H9 (cell line): ENCODE measurements at regions not wholly inside any gene's neighbourhood (a gene's known extent, or its start where the extent isn't known, plus 50 kb on each side); places are given as distances from the start of the nearest gene placed in this dataset.

ENCODE experiments used
- DNase-seq: peaks from one replicate; pipeline ENCODE4 v3.0.0-alpha.2; 2017
- H2AFZ ChIP-seq: one replicate; pipeline ENCODE4 v1.6.1; 2013; ENCODE audit warnings: mild to moderate bottlenecking, low read length, control low read depth, moderate library complexity
- H2AK5ac ChIP-seq: 2 replicates; pipeline ENCODE4 v1.6.1; 2013; ENCODE audit warnings: low read length, control low read depth, mixed read lengths; ENCODE audit not compliant: insufficient read length
- H2BK120ac ChIP-seq: one replicate; pipeline ENCODE4 v1.6.1; 2013; ENCODE audit warnings: low read depth, mild to moderate bottlenecking, low read length, control low read depth, inconsistent platforms; ENCODE audit not compliant: poor library complexity, severe bottlenecking
- H2BK12ac ChIP-seq: 2 replicates; pipeline ENCODE4 v1.6.1; 2013; ENCODE audit warnings: low read length, control low read depth, mixed read lengths, low read depth; ENCODE audit not compliant: insufficient read length
- H2BK15ac ChIP-seq: 2 replicates; pipeline ENCODE4 v1.6.1; 2013; ENCODE audit warnings: low read depth, low read length, control low read depth
- H2BK20ac ChIP-seq: one replicate; pipeline ENCODE4 v1.6.1; 2013; ENCODE audit warnings: low read depth, mild to moderate bottlenecking, low read length, control low read depth, inconsistent platforms; ENCODE audit not compliant: poor library complexity, severe bottlenecking
- H2BK5ac ChIP-seq: 2 replicates; pipeline ENCODE4 v1.6.1; 2013; ENCODE audit warnings: low read length, control low read depth, mixed read lengths; ENCODE audit not compliant: insufficient read length
- H3K14ac ChIP-seq: 2 replicates; pipeline ENCODE4 v1.6.1; 2013; ENCODE audit warnings: low read length, control low read depth; ENCODE audit not compliant: insufficient read depth
- H3K18ac ChIP-seq: 2 replicates; pipeline ENCODE4 v1.6.1; 2013; ENCODE audit warnings: low read depth, mild to moderate bottlenecking, mixed read lengths, low read length, control low read depth; ENCODE audit not compliant: insufficient read length
- H3K23ac ChIP-seq: 2 replicates; pipeline ENCODE4 v1.6.1; 2013; ENCODE audit warnings: low read length, control low read depth, mixed read lengths, low read depth; ENCODE audit not compliant: insufficient read length
- H3K23me2 ChIP-seq: 2 replicates; pipeline ENCODE4 v1.6.1; 2013; ENCODE audit warnings: low read depth, mild to moderate bottlenecking, mixed read lengths, low read length, control low read depth; ENCODE audit not compliant: insufficient read length, poor library complexity, severe bottlenecking
- H3K27ac ChIP-seq: 2 replicates; pipeline ENCODE4 v1.5.1; 2013; ENCODE audit warnings: low read length, control low read depth, mixed read lengths, low read depth; ENCODE audit not compliant: insufficient read length
- H3K27me3 ChIP-seq: 2 replicates; pipeline ENCODE4 v1.6.1; 2013; ENCODE audit warnings: low read length, control low read depth, inconsistent platforms; ENCODE audit not compliant: insufficient read depth
- H3K4ac ChIP-seq: 2 replicates; pipeline ENCODE4 v1.6.1; 2013; ENCODE audit warnings: low read depth, mild to moderate bottlenecking, control low read depth, inconsistent platforms, low read length, moderate library complexity
- H3K4me1 ChIP-seq: 2 replicates; pipeline ENCODE4 v1.6.1; 2013; ENCODE audit warnings: low read length, control low read depth, inconsistent platforms; ENCODE audit not compliant: insufficient read depth
- H3K4me2 ChIP-seq: 2 replicates; pipeline ENCODE4 v1.6.1; 2013; ENCODE audit warnings: low read length, control low read depth, mixed read lengths; ENCODE audit not compliant: insufficient read length, insufficient read depth
- H3K56ac ChIP-seq: 2 replicates; pipeline ENCODE4 v1.6.1; 2013; ENCODE audit warnings: low read depth, mild to moderate bottlenecking, mixed read lengths, low read length, control low read depth; ENCODE audit not compliant: insufficient read length
- H3K79me1 ChIP-seq: 2 replicates; pipeline ENCODE4 v1.6.1; 2013; ENCODE audit warnings: low read depth, mild to moderate bottlenecking, moderate library complexity, low read length, control low read depth, inconsistent platforms; ENCODE audit not compliant: insufficient read depth, poor library complexity, severe bottlenecking
- H3K79me2 ChIP-seq: 2 replicates; pipeline ENCODE4 v1.6.1; 2013; ENCODE audit warnings: low read length, control low read depth, inconsistent platforms; ENCODE audit not compliant: insufficient read depth
- H3K9ac ChIP-seq: 2 replicates; pipeline ENCODE4 v1.6.1; 2013; ENCODE audit warnings: low read length, control low read depth, mixed read lengths; ENCODE audit not compliant: insufficient read length; ENCODE audit errors: extremely low read depth
- H3K9me3 ChIP-seq: one replicate; pipeline ENCODE4 v1.6.1; 2013; ENCODE audit warnings: low read depth, low read length, inconsistent platforms; ENCODE audit not compliant: control insufficient read depth
- H3T11ph ChIP-seq: one replicate; pipeline ENCODE4 v1.6.1; 2013; ENCODE audit warnings: mild to moderate bottlenecking, low read length, control low read depth, inconsistent platforms
- H4K20me1 ChIP-seq: one replicate; pipeline ENCODE4 v1.6.1; 2013; ENCODE audit not compliant: control insufficient read depth, insufficient read length, insufficient read depth
- H4K5ac ChIP-seq: 2 replicates; pipeline ENCODE4 v1.6.1; 2013; ENCODE audit warnings: low read depth, mild to moderate bottlenecking, mixed read lengths, low read length, control low read depth; ENCODE audit not compliant: insufficient read length
- H4K8ac ChIP-seq: replicated peaks from 2 replicates; pipeline ENCODE4 v1.6.1; 2013; ENCODE audit warnings: low read length, control low read depth, mixed read lengths, low read depth; ENCODE audit not compliant: insufficient read length
- H4K91ac ChIP-seq: 2 replicates; pipeline ENCODE4 v1.6.1; 2013; ENCODE audit warnings: low read depth, mild to moderate bottlenecking, moderate library complexity, mixed read lengths, low read length, control low read depth; ENCODE audit not compliant: insufficient read length
- H3K27ac Mint-ChIP-seq, 3 experiments: 2 replicates in 2 of 3; 3 replicates in 1 of 3; pipeline ENCODE4 v1.8.0; 2020 to 2021; ENCODE audit warnings: mixed read lengths in 3 of 3, mild to moderate bottlenecking in 1 of 3, moderate library complexity in 1 of 3
- H3K27me3 Mint-ChIP-seq: 2 replicates; pipeline ENCODE4 v1.8.0; 2021; ENCODE audit warnings: low read depth, mild to moderate bottlenecking, moderate library complexity, mixed read lengths
- H3K36me3 Mint-ChIP-seq, 3 experiments: 2 replicates in 2 of 3; 3 replicates in 1 of 3; pipeline ENCODE4 v1.8.0; 2020 to 2021; ENCODE audit warnings: low read depth in 3 of 3, mixed read lengths in 3 of 3; ENCODE audit not compliant: insufficient read depth in 1 of 3
- H3K4me1 Mint-ChIP-seq, 2 experiments: 2 replicates each; pipeline ENCODE4 v1.8.0; 2020; ENCODE audit warnings: mixed read lengths in 2 of 2
- H3K4me3 Mint-ChIP-seq, 2 experiments: 2 replicates in 1 of 2; 3 replicates in 1 of 2; pipeline ENCODE4 v1.8.0; 2020 to 2021; ENCODE audit warnings: mild to moderate bottlenecking in 2 of 2, mixed read lengths in 2 of 2, moderate library complexity in 1 of 2
- H3K9me3 Mint-ChIP-seq, 2 experiments: 2 replicates in 1 of 2; 3 replicates in 1 of 2; pipeline ENCODE4 v1.8.0; 2020; ENCODE audit warnings: mild to moderate bottlenecking in 2 of 2, mixed read lengths in 2 of 2, moderate library complexity in 1 of 2
- WGBS: extraction: QIAGEN DNeasy Blood & Tissue Kit; methylation state at CpG from one replicate; pipeline ENCODE4 v1.1.7; 2013; ENCODE audit warnings: missing lambda C conversion rate, low lambda C conversion rate, mixed read lengths; ENCODE audit not compliant: insufficient read length; ENCODE audit errors: extremely low coverage; 5-methylcytosine and 5-hydroxymethylcytosine counted together
- TF ChIP-seq, protein P1 (sequence below): fragments of 200-600 bp; sonication (generic); conservative IDR thresholded peaks from 3 replicates; pipeline ENCODE4 v1.8.0; 2021; ENCODE audit warnings: antibody characterized with exemption, mild to moderate bottlenecking

DNA sequence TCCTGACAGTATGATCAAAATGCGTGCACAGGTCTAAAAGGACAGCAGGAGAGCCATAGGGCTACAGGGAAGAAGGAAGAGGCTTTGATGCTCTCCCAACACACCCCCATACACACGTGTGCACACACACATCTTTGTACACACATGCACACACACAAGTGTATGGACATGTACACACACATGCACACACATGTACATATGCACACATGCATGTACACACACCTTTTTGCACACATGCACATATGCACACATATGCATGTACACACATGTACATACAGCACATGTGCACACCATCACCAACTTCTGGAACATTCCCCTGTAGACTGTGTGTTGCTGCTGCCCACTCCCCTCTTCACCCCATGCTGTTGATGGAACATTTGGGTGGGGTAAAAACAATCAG is 255.6 kb upstream of the CTBP2 start:
- Mint-ChIP-seq H3K4me3 (no peak overlapping the region), H3K27ac (no peak overlapping the region), H3K4me1 (no peaks in the 10 kb centered on the region), H3K9me3 (no peaks in the 10 kb centered on the region; a peak in 1 of 5 replicates), H3K36me3 (no peaks in the 10 kb centered on the region), H3K27me3 (peaks cover 11% of the 10 kb centered on the region)
- Histone ChIP-seq H3K9me3 (no peaks in the 10 kb centered on the region), H3K4me1 (no peaks in the 10 kb centered on the region), H3K27me3 (no peaks in the 10 kb centered on the region), H3K79me2 (no peaks in the 10 kb centered on the region), H3K18ac (no peak overlapping the region), H4K20me1 (no peaks in the 10 kb centered on the region), H4K5ac (no peak overlapping the region), H3K23ac (no peak overlapping the region), H4K91ac (no peak overlapping the region), H3K27ac (no peak overlapping the region), H2AFZ (no peak overlapping the region), H3T11ph (no peak overlapping the region), H2BK120ac (no peak overlapping the region), H2BK20ac (no peak overlapping the region), H4K8ac (no peak overlapping the region), H3K23me2 (no peaks in the 10 kb centered on the region), H3K14ac (no peak overlapping the region), H2BK5ac (no peak overlapping the region), H3K79me1 (no peaks in the 10 kb centered on the region), H3K9ac (no peak overlapping the region), H3K4ac (no peak overlapping the region), H2BK12ac (no peak overlapping the region), H2BK15ac (no peak overlapping the region), H3K56ac (no peak overlapping the region), H2AK5ac (no peak overlapping the region), H3K4me2 (no peak overlapping the region)
- TF ChIP-seq, protein P1, sequence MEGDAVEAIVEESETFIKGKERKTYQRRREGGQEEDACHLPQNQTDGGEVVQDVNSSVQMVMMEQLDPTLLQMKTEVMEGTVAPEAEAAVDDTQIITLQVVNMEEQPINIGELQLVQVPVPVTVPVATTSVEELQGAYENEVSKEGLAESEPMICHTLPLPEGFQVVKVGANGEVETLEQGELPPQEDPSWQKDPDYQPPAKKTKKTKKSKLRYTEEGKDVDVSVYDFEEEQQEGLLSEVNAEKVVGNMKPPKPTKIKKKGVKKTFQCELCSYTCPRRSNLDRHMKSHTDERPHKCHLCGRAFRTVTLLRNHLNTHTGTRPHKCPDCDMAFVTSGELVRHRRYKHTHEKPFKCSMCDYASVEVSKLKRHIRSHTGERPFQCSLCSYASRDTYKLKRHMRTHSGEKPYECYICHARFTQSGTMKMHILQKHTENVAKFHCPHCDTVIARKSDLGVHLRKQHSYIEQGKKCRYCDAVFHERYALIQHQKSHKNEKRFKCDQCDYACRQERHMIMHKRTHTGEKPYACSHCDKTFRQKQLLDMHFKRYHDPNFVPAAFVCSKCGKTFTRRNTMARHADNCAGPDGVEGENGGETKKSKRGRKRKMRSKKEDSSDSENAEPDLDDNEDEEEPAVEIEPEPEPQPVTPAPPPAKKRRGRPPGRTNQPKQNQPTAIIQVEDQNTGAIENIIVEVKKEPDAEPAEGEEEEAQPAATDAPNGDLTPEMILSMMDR: no peak
- WGBS: no CpG with 5 or more reads among the region's 2 CpGs
- no peak for DNase-seq
